ENCODE measurements at regions not wholly inside any gene's neighbourhood (a gene's known extent, or its start where the extent isn't known, plus 50 kb on each side); places are given as distances from the start of the nearest gene placed in this dataset.

GRCh38 chr3:157832588-157832987, 273.6 kb downstream of the SHOX2 start:
- TF ChIP-seq POLR2A (IDR thresholded peaks at IDR 0.05) (no peak), CTCF (IDR thresholded peaks at IDR 0.05) (no peak)

Measured in sigmoid colon (tissue), 3 donors.